ENCODE measurements at regions not wholly inside any gene's neighbourhood (a gene's known extent, or its start where the extent isn't known, plus 50 kb on each side); places are given as distances from the start of the nearest gene placed in this dataset.

GRCh38 chr10:123462246-123462645 is 203.9 kb upstream of the GPR26 start:
- no peak for DNase-seq

GRCh38 chr10:123462756-123463155 is 203.4 kb upstream of the GPR26 start:
- no peak for DNase-seq

- no peak for DNase-seq
Measured at GRCh38 chr10:123463181-123463580, 203.0 kb upstream of the GPR26 start.

- no peak for DNase-seq
Measured at GRCh38 chr10:123463698-123464097, 202.5 kb upstream of the GPR26 start.

GRCh38 chr10:123464430-123465323 is 201.5 kb upstream of the GPR26 start:
- no peak for DNase-seq

GRCh38 chr10:123470336-123470921 is 195.7 kb upstream of the GPR26 start:
- no peak for DNase-seq

GRCh38 chr10:123471811-123472210 is 194.3 kb upstream of the GPR26 start:
- no peak for DNase-seq

- DNase-seq: no peak
Measured at GRCh38 chr10:123472606-123473005, 193.5 kb upstream of the GPR26 start.

- DNase-seq: no peak
Measured at GRCh38 chr10:123474700-123475099, 191.5 kb upstream of the GPR26 start.

- DNase-seq: no peak
Measured at GRCh38 chr10:123475466-123475865, 190.7 kb upstream of the GPR26 start.

- DNase-seq: no peak
Measured at GRCh38 chr10:123478116-123478515, 188.0 kb upstream of the GPR26 start.

- no peak for DNase-seq
Measured at GRCh38 chr10:123479640-123480039, 186.5 kb upstream of the GPR26 start.

- no peak for DNase-seq
Measured at GRCh38 chr10:123480344-123480743, 185.8 kb upstream of the GPR26 start.

- DNase-seq: no peak
Measured at GRCh38 chr10:123480845-123481244, 185.3 kb upstream of the GPR26 start.

GRCh38 chr10:123484722-123485121 is 181.4 kb upstream of the GPR26 start:
- DNase-seq: no peak

GRCh38 chr10:123485341-123485960 is 180.7 kb upstream of the GPR26 start:
- DNase-seq: no peak

GRCh38 chr10:123488436-123488835 is 177.7 kb upstream of the GPR26 start:
- DNase-seq: no peak

GRCh38 chr10:123491364-123491763 is 174.8 kb upstream of the GPR26 start:
- DNase-seq: no peak

- DNase-seq: no peak
Measured at GRCh38 chr10:123492016-123492415, 174.1 kb upstream of the GPR26 start.

GRCh38 chr10:123494301-123494808 is 171.8 kb upstream of the GPR26 start:
- DNase-seq: no peak

- DNase-seq: no peak
Measured at GRCh38 chr10:123496375-123496774, 169.8 kb upstream of the GPR26 start.

- no peak for DNase-seq
Measured at GRCh38 chr10:123496996-123497660, 169.0 kb upstream of the GPR26 start.

GRCh38 chr10:123500110-123500509 is 166.0 kb upstream of the GPR26 start:
- DNase-seq: no peak

Measured in GDM1 (cell line).